WTC11 (cell line): ENCODE measurements at regions not wholly inside any gene's neighbourhood (a gene's known extent, or its start where the extent isn't known, plus 50 kb on each side); places are given as distances from the start of the nearest gene placed in this dataset.

Experiments
- ATF6 ChIP-seq: sonication (generic); formaldehyde crosslinking; IDR thresholded peaks from 2 replicates; pipeline ENCODE4 v1.8.1; 2023; ENCODE audit warnings: mild to moderate bottlenecking, missing genetic modification reagents
- ETV6 ChIP-seq: sonication (generic); formaldehyde crosslinking; IDR thresholded peaks from 2 replicates; pipeline ENCODE4 v1.8.1; 2022; ENCODE audit warnings: mild to moderate bottlenecking, missing genetic modification reagents
- FOXP1 ChIP-seq: sonication (generic); formaldehyde crosslinking; IDR thresholded peaks from 2 replicates; pipeline ENCODE4 v1.8.0; 2022; ENCODE audit warnings: missing genetic modification reagents, mild to moderate bottlenecking, moderate library complexity, borderline replicate concordance
- MLX ChIP-seq: sonication (generic); formaldehyde crosslinking; IDR thresholded peaks from 2 replicates; pipeline ENCODE4 v1.8.1; 2023; ENCODE audit warnings: mild to moderate bottlenecking, missing genetic modification reagents, moderate library complexity
- NR1H2 ChIP-seq: sonication (generic); formaldehyde crosslinking; IDR thresholded peaks from 2 replicates; pipeline ENCODE4 v1.9.0; 2021; ENCODE audit warnings: mild to moderate bottlenecking, moderate library complexity, missing genetic modification reagents
- TF ChIP-seq, protein P1 (sequence below): fragments of 200-600 bp; IDR thresholded peaks from 2 replicates; pipeline ENCODE4 v1.8.0; 2022; ENCODE audit warnings: antibody characterized with exemption

- TF ChIP-seq MLX (CRISPR knock-in tag): no peak
- TF ChIP-seq, protein P1, sequence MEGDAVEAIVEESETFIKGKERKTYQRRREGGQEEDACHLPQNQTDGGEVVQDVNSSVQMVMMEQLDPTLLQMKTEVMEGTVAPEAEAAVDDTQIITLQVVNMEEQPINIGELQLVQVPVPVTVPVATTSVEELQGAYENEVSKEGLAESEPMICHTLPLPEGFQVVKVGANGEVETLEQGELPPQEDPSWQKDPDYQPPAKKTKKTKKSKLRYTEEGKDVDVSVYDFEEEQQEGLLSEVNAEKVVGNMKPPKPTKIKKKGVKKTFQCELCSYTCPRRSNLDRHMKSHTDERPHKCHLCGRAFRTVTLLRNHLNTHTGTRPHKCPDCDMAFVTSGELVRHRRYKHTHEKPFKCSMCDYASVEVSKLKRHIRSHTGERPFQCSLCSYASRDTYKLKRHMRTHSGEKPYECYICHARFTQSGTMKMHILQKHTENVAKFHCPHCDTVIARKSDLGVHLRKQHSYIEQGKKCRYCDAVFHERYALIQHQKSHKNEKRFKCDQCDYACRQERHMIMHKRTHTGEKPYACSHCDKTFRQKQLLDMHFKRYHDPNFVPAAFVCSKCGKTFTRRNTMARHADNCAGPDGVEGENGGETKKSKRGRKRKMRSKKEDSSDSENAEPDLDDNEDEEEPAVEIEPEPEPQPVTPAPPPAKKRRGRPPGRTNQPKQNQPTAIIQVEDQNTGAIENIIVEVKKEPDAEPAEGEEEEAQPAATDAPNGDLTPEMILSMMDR: no peak
- TF ChIP-seq ATF6 (CRISPR knock-in tag): no peak
- TF ChIP-seq NR1H2 (CRISPR knock-in tag): no peak
- TF ChIP-seq FOXP1 (CRISPR knock-in tag): no peak
- no peak for TF ChIP-seq ETV6 (CRISPR knock-in tag)
Measured at GRCh38 chr3:102796804-102797203, 362.0 kb downstream of the ZPLD1 start.
